ENCODE measurements at regions not wholly inside any gene's neighbourhood (a gene's known extent, or its start where the extent isn't known, plus 50 kb on each side); places are given as distances from the start of the nearest gene placed in this dataset.

DNA sequence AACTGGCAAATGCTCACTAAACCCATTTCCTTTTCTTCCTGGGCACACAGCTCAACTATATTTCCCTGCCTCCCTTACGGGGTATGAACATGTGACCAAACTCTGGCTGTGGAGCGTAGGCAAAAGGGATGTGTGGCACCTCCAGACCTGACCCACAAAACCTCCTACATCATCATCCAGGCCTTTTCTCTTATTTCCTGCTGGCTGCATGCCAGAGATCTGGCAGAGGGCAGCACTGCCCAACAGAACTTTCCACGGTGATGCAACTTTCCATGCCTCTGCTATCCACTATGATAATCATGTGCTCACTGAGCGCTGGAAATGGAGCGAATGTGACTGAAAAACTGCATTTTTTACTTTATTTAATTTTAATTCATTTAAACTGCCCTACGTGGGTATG is 99.6 kb upstream of the CACNA1E start:
- DNase-seq (ENCODE audit: low spot score), result no peak

DNA sequence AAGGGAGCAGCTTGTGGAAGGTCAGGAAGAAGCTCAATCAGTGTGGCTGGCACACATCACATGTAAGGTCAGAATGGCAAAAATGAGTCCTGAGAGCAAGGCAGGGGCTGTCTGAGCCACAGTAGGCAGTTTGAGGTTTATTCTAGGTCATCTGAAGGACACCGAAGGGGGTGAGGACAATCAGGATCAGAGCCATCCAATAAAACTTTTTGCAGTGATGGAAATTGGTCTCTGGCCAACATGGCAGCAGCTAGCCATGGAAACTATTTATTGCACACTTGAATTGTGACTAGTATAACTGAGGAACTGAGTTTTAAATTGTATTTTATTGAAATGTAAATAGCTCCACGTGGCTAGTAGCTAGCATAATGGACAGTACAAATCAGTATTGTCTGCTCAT is 97.0 kb upstream of the CACNA1E start:
- no peak for DNase-seq (ENCODE audit: low spot score)

DNA sequence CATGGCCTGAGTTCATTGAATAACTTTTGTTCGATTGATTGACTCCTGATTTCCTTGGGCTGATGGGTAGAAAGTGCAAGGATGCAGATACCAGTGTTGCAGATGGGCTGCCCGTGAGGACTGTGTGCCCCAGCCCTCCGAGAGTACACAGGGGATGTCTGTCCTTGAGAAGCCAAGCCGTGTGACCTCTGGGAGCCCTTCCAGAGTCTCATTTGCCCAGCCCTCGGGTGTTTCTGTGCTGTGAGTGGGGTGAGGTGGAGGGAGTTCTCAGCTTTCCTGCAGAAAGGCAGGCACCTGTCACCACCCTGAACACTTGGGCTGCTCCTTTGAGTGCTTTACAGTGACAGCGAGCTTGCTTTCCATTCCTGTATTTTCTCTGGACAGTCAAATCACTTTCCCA is 96.4 kb upstream of the CACNA1E start:
- DNase-seq (ENCODE audit: low spot score), result no peak

DNA sequence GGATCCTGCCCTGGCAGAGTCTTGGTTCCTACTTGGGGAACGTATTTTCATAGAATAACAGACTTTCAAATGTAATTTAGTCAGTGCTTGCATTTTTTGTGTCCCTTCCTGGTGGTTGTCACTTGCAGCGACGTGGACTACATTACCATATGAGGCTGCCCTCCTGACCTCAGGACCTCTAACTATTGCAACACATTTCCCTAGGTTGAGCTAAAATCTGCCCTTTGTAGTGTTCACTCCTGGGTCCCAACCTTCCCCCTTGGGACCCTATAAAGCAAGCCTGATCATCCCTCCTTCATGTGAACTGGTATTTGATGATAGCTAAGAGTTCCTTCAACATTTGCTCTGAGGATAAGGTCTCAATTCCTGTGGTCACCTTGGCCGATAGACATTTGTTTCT is 95.6 kb upstream of the CACNA1E start:
- no peak for DNase-seq (ENCODE audit: low spot score)

- DNase-seq (ENCODE audit: low spot score), result no peak
Observed at GRCh38 chr1:181390410-181391077, 92.8 kb upstream of the CACNA1E start.

GRCh38 chr1:181391301-181391900 is 91.9 kb upstream of the CACNA1E start:
- DNase-seq (ENCODE audit: low spot score), result no peak

GRCh38 chr1:181392133-181392532 is 91.2 kb upstream of the CACNA1E start:
- no peak for DNase-seq (ENCODE audit: low spot score)

GRCh38 chr1:181392613-181393220 is 90.6 kb upstream of the CACNA1E start:
- DNase-seq (ENCODE audit: low spot score), result no peak

DNA sequence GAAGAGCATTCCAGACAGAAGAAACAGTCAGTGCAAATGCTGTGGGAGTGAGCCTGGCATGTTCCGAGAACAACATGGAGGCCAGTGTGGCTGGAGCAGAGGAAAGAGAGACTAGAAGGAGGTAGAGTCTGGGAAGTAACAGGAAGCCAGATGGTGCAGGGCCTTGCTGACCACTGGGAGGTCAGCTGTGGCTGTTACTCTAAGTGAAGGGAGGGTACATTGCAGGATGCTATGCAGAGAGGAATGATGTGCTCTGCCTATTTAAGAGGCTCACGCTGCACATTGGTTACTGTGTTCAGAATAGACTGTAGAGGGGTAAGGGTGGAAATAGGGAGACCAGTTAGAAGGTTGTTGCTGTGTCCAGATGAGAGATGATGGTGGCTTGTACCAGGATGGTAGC is 88.6 kb upstream of the CACNA1E start:
- no peak for DNase-seq (ENCODE audit: low spot score)

DNA sequence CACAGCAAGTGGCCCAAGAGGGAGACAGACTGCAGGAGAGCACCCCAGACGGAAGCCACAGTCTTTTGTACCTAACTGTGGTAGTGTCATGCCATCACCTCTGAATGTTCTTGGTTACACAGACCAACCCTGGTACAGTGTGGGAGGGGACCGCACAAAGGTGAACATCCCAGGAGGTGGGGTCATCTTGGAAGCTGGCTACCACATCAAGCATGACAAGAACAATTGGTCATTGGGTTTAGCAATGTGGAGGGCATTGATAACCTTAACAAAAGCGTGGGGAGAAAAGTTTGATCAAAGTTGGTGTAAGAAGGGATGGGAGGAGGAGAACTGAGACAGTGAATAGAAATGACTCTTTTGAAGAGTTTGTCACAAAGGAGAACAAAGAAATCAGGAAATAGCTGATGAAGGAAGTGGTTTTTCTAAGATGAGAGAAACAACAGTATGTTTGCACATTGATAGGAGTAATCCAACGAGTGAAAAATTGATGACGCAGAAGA is 87.1 kb upstream of the CACNA1E start:
- no peak for DNase-seq (ENCODE audit: low spot score)

- no peak for DNase-seq (ENCODE audit: low spot score)
Observed at GRCh38 chr1:181396811-181397210, 86.5 kb upstream of the CACNA1E start.

DNA sequence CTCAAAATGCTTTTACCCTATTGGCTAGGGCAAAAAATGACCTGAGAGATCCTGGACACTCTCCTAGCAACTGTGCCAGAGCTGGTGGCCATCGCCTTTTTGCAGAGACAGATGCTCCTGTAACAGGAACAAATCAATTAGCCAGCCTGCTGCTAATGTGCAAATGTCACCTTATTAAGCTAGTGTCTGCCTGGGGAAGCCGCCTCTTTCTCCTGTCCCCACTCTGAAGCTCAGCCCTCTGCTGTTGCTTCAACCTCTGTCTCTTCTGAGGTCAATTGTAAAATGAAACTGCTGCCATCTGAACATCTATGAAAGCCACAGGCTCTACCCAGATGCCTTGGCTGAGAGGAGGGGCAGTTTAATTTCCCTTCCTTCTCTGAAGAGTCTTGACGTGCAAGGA is 85.5 kb upstream of the CACNA1E start:
- no peak for DNase-seq (ENCODE audit: low spot score)

DNA sequence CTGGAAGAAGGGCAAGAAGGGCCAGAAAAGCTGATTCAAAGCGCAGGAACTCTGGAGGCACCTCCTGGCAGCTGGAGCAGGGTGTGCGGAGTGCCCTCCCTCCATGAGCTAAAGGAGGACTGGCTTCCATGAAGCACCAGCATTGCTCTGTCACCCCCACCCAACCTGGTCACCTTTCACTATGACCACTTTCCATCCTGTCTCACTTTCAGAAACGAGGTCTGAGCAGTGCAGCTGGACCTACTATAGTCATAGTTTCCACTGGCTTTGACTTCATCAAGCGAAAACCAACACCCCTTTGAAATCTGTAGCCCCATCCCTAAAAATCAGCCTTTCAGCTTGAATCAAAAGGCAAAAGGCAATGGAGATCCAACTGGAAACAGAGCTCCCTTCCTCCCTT is 84.8 kb upstream of the CACNA1E start:
- DNase-seq (ENCODE audit: low spot score), result no peak

GRCh38 chr1:181405584-181405983 is 77.7 kb upstream of the CACNA1E start:
- no peak for DNase-seq (ENCODE audit: low spot score)

GRCh38 chr1:181406989-181407388 is 76.3 kb upstream of the CACNA1E start:
- no peak for DNase-seq (ENCODE audit: low spot score)

GRCh38 chr1:181409981-181410380 is 73.3 kb upstream of the CACNA1E start:
- no peak for DNase-seq (ENCODE audit: low spot score)

DNA sequence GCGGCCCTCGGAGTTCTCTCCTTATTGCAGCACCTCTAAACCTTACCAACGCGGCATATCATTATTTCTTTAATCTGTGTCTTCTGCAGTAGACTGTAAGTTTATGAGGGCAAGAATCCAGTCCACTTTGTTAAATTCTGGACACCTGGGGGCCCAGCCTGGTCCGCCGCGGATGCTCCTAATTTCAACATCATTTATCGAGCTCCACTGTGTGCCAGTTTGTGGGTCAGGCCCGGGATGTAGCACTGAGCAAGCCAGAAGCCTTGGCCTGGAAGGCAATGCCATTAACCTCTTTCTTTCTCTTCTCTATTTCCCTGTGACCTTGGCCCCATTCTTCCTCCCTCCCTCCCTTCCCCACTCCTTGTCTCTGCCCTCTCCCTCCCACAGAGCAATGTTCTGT is 70.6 kb upstream of the CACNA1E start:
- peak; percentile 65 for DNase-seq (ENCODE audit: low spot score)

DNA sequence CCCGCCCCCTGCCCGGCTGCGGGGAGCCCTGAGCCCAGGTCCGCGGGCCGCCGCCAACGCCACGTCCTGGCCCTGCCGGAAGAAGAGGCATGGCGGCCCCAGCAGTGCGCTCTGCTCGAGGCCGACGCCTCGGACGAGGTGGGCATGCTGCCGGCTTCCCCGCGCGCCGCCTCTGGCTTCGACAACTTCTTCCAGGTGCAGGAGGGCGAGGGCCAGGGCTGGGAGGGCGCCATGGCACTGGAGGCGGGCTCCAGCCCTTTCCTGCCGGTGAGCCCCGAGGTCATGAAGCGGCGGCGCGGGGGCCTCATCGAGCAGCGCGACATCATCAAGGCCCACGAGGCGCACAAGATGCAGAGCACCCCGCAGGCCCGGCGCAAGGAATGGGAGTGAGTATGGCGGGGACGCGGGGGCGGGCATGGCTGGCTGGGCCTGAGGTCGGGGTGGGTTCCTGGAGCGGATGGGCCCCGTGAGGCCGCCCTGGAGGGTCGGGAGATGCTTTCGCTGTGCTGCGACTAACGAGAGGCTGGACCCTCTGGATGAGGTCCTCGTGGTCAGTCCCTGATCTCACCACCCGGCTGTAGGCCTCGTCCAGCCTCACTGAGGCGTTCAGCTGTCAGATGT is 70.0 kb upstream of the CACNA1E start:
- peak; percentile 85 for DNase-seq (ENCODE audit: low spot score)

DNA sequence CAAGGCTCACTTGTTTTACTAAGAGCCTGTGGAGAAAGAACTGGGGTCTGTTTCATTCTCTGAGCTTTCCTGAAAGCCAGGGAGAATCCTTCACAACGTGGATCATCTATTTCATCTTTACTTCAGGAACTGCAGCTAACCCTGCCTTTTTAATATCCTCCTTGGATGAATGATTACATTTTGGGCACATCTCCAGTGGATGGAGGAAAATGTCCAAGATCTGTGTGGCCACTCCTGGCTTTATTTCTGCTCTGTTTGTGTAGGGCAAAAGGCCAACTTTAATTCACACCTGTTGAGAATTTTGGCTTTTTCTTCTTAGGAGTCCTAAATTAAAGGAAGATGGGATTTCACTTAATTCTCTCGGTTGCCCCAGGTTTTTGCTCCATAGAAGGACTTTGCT is 69.5 kb upstream of the CACNA1E start:
- DNase-seq (ENCODE audit: low spot score), result no peak

DNA sequence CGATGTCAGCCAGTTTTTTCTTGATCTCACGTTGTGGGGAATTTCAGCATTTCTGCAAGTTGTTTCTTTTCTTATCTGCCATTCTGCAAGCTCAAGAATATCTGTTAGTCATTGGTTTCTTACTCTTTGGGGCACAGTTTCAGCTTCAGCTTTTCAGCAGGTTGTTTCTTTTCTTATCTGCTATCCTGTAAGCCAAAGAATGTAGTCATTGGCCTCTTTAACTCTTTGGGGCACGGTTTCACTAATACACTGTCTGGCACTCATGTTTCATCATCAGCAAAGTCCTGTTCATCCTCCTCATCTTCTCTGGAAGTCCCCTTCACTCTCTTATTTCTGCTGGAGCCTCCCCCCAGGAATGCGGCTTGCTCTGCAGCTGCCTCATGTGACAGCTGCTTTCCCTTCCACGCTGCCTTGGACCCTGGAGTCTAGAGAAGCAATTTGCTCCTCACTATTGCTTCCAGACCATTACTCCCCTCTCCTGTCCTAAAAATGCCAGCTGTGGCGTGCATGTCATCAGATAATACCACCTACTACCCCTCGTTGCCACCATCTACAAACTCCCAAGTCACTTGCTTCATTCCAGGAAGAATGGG is 67.0 kb upstream of the CACNA1E start:
- peak; percentile 49 for DNase-seq (ENCODE audit: low spot score)

- DNase-seq (ENCODE audit: low spot score), result peak; percentile 11
Observed at GRCh38 chr1:181417915-181418314, 65.4 kb upstream of the CACNA1E start.

Measured in mesenteric fat pad (tissue), 1 donor.